Endothelial cell of umbilical vein (primary cell): ENCODE measurements at regions not wholly inside any gene's neighbourhood (a gene's known extent, or its start where the extent isn't known, plus 50 kb on each side); places are given as distances from the start of the nearest gene placed in this dataset.

Experiments used
- BruUV-seq: library from RNA; stranded (reverse); fragments of 400-500 nt; replicated peaks from 2 replicates; lab custom pipeline; 2021; lab: Mats Ljungman, UMichigan
- CTCF ChIA-PET: fragments of 300-600, 350-600 bp; sonication (Branson Sonifier 250); formaldehyde crosslinking; loops from one replicate; lab custom pipeline; 2021; ENCODE audit warnings: antibody characterized with exemption, inconsistent platforms; lab: Charles Lee
- POLR2A ChIA-PET: fragments of 300-600, 350-600 bp; sonication (Branson Sonifier 250); formaldehyde crosslinking; loops from one replicate; lab custom pipeline; 2021; ENCODE audit warnings: antibody characterized with exemption, inconsistent platforms; lab: Charles Lee
- DNase-seq: peaks from one replicate; pipeline ENCODE4 v3.0.0-alpha.2; 2011; ENCODE audit warnings: low read depth, low spot score
- FAIRE-seq: peaks from 2 replicates; lab custom pipeline; 2011; peaks lifted over from hg19 to GRCh38; lab: Jason Lieb, UNC
- H2AFZ ChIP-seq: 2 replicates; pipeline ENCODE4 v1.6.0; 2012; ENCODE audit warnings: low read depth, low read length, control low read depth, inconsistent platforms
- H3K27ac ChIP-seq: 2 replicates; pipeline ENCODE4 v1.5.1; 2011; ENCODE audit warnings: low read depth, mild to moderate bottlenecking, control low read depth, low read length, moderate library complexity; ENCODE audit not compliant: insufficient read depth
- H3K27me3 ChIP-seq, 2 experiments: 2 replicates each; pipeline versions ENCODE4 v1.6.0 to v1.6.1; 2011; ENCODE audit warnings: low read length in 2 of 2, mixed read lengths in 1 of 2; ENCODE audit not compliant: control insufficient read depth in 2 of 2, insufficient read depth in 2 of 2
- H3K36me3 ChIP-seq, 2 experiments: 2 replicates in 1 of 2; 3 replicates in 1 of 2; pipeline ENCODE4 v1.5.1; 2011; ENCODE audit warnings: low read length in 2 of 2, mild to moderate bottlenecking in 1 of 2, moderate library complexity in 1 of 2; ENCODE audit not compliant: control insufficient read depth in 2 of 2, insufficient read depth in 2 of 2; ENCODE audit errors: extremely low read depth in 1 of 2
- H3K4me1 ChIP-seq: 3 replicates; pipeline ENCODE4 v1.5.1; 2011; ENCODE audit warnings: mild to moderate bottlenecking, low read length; ENCODE audit not compliant: control insufficient read depth, insufficient read depth; ENCODE audit errors: extremely low read depth
- H3K4me2 ChIP-seq: 2 replicates; pipeline ENCODE4 v1.6.1; 2011; ENCODE audit warnings: low read length, control low read depth, mixed read lengths; ENCODE audit not compliant: insufficient read depth
- H3K4me3 ChIP-seq, 3 experiments: fragments of 200-600 bp in 1 of 3; sonication (generic), shearing (Covaris generic) in 1 of 3; replicated peaks in 1 of 3; 2 replicates each; pipeline ENCODE4 v1.5.1; 2011 to 2016; ENCODE audit warnings: control low read depth in 3 of 3, low read length in 3 of 3, mild to moderate bottlenecking in 2 of 3, inconsistent platforms in 1 of 3, low read depth in 1 of 3, moderate library complexity in 1 of 3; ENCODE audit not compliant: insufficient read depth in 1 of 3
- H3K79me2 ChIP-seq: 2 replicates; pipeline ENCODE4 v1.6.0; 2012; ENCODE audit warnings: low read length, inconsistent platforms; ENCODE audit not compliant: control insufficient read depth, insufficient read depth
- H3K9ac ChIP-seq: replicated peaks from 2 replicates; pipeline ENCODE3; 2011; ENCODE audit warnings: low read length, control low read depth; ENCODE audit not compliant: insufficient read depth; ENCODE audit errors: extremely low read depth
- H3K9me1 ChIP-seq: replicated peaks from 3 replicates; pipeline ENCODE4 v1.6.0; 2011; ENCODE audit warnings: mild to moderate bottlenecking, low read length; ENCODE audit not compliant: control insufficient read depth, insufficient read depth; ENCODE audit errors: extremely low read depth
- H3K9me3 ChIP-seq: replicated peaks from 2 replicates; pipeline ENCODE4 v1.5.1; 2012; ENCODE audit warnings: low read length, inconsistent platforms; ENCODE audit not compliant: control insufficient read depth, insufficient read depth
- H4K20me1 ChIP-seq: replicated peaks from 2 replicates; pipeline ENCODE3; 2011; ENCODE audit warnings: mild to moderate bottlenecking, low read length; ENCODE audit not compliant: control insufficient read depth, insufficient read depth; ENCODE audit errors: extremely low read depth
- CTCF ChIP-seq, 2 donors: IDR thresholded peaks; 1 replicate in 1 of 2; 2 replicates in 1 of 2; pipeline ENCODE4 v1.5.1; 2011; ENCODE audit warnings: low read length in 2 of 2, mild to moderate bottlenecking in 2 of 2, moderate library complexity in 2 of 2, control low read depth in 1 of 2, inconsistent platforms in 1 of 2, low read depth in 1 of 2; ENCODE audit not compliant: insufficient read depth in 1 of 2; ENCODE audit errors: extremely low read depth in 1 of 2
- EZH2 ChIP-seq: IDR thresholded peaks from 2 replicates; pipeline ENCODE4 v1.6.1; 2012; ENCODE audit warnings: borderline replicate concordance, low read depth, mild to moderate bottlenecking, moderate library complexity, low read length, inconsistent platforms; ENCODE audit not compliant: severe bottlenecking
- FOS ChIP-seq: IDR thresholded peaks from 2 replicates; pipeline ENCODE4 v1.6.1; 2011; ENCODE audit warnings: mild to moderate bottlenecking, low read length, moderate library complexity, borderline replicate concordance; ENCODE audit not compliant: insufficient read depth
- GATA2 ChIP-seq: IDR thresholded peaks from 2 replicates; pipeline ENCODE4 v1.7.0; 2011; ENCODE audit warnings: low read depth, mild to moderate bottlenecking, moderate library complexity, mixed read lengths, low read length; ENCODE audit not compliant: insufficient read length, insufficient read depth
- JUN ChIP-seq: IDR thresholded peaks from 2 replicates; pipeline ENCODE4 v1.6.1; 2011; ENCODE audit warnings: borderline replicate concordance, low read depth; ENCODE audit not compliant: insufficient read length, insufficient read depth
- MYC ChIP-seq: IDR thresholded peaks from one replicate; pipeline ENCODE4 v1.6.1; 2011; ENCODE audit warnings: mild to moderate bottlenecking, low read depth, low read length
- POLR2A ChIP-seq: IDR thresholded peaks from 2 replicates; pipeline ENCODE4 v1.6.1; 2012; ENCODE audit warnings: low read depth, mild to moderate bottlenecking, control low read depth, low read length
- POLR2AphosphoS5 ChIP-seq: IDR thresholded peaks from 2 replicates; pipeline ENCODE4 v1.6.1; 2012; ENCODE audit warnings: low read depth, mild to moderate bottlenecking, control low read depth, low read length, moderate library complexity; ENCODE audit not compliant: insufficient read depth
- dilution Hi-C: fragments of 300-500 bp; cut with MboI; formaldehyde crosslinking; loops from one replicate; pipeline ENCODE4 v1.15.0; 2019; ENCODE audit warnings: low sequenced_read_pairs; ENCODE audit not compliant: extremely low pct_ligation_motif_present
- intact Hi-C: fragments of 100-400 bp; cut with micrococcal nuclease; formaldehyde crosslinking; loops from one replicate; pipeline ENCODE4 v1.10.0; 2022
- TF ChIP-seq, protein P1 (sequence below): IDR thresholded peaks from 2 replicates; pipeline ENCODE4 v1.6.1; 2011; ENCODE audit not compliant: insufficient read depth, insufficient read length

- CTCF ChIA-PET: no interaction called here
- Histone ChIP-seq H4K20me1 (no peaks in the 10 kb centered on the region), H3K4me1 (no peaks in the 10 kb centered on the region), H3K4me3 (no peak overlapping the region), H3K79me2 (no peaks in the 10 kb centered on the region), H3K27ac (no peak overlapping the region), H2AFZ (no peak overlapping the region), H3K9ac (no peak overlapping the region), H3K27me3 (no peaks in the 10 kb centered on the region), H3K36me3 (no peaks in the 10 kb centered on the region), H3K4me2 (no peak overlapping the region), H3K9me3 (peaks cover 7% of the 10 kb centered on the region), H3K9me1 (no peaks in the 10 kb centered on the region)
- dilution Hi-C loops: no loop called here
- DNase-seq: no peak
- intact Hi-C loops: no loop called here
- BruUV-seq: no TSS peak
- no peak for FAIRE-seq
- TF ChIP-seq CTCF (IDR thresholded peaks at IDR 0.05; ENCODE audit: extremely low read depth in 1 of 2, insufficient read depth in 1 of 2, low read depth in 1 of 2, low read length in 2 of 2) (no peak), MYC (no peak), GATA2 (no peak), POLR2A (no peak), POLR2AphosphoS5 (no peak), FOS (no peak), EZH2 (no peak), JUN (no peak)
- TF ChIP-seq, protein P1, sequence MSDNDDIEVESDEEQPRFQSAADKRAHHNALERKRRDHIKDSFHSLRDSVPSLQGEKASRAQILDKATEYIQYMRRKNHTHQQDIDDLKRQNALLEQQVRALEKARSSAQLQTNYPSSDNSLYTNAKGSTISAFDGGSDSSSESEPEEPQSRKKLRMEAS: no peak
- POLR2A ChIA-PET: no interaction called here
These were observed 797.8 kb upstream of the GYPC start for GRCh38 chr2:125857971-125858794.
